GM12878 (cell line): ENCODE measurements at regions not wholly inside any gene's neighbourhood (a gene's known extent, or its start where the extent isn't known, plus 50 kb on each side); places are given as distances from the start of the nearest gene placed in this dataset.

Experiments used
- ATAC-seq: fragments of 200-7000 bp; cut with Tn5 transposase; 3 replicates; pipeline ENCODE4 v1.9.1; 2020; ENCODE audit warnings: mild to moderate bottlenecking, moderate library complexity
- BruUV-seq: library from RNA; stranded (reverse); fragments of 400-500 nt; replicated peaks from 2 replicates; lab custom pipeline; 2021; lab: Mats Ljungman, UMichigan
- CTCF ChIA-PET: fragments of 300-600 bp; sonication (Branson Sonifier 250); formaldehyde crosslinking; extraction: SDS; loops from one replicate; lab custom pipeline; 2021; ENCODE audit warnings: inconsistent platforms; lab: Yijun Ruan, JAX
- POLR2A ChIA-PET: fragments of 350-600 bp; formaldehyde crosslinking; extraction: SDS; loops from one replicate; lab custom pipeline; 2021; ENCODE audit warnings: inconsistent platforms; lab: Charles Lee
- RAD21 ChIA-PET: fragments of 300-600 bp; sonication (Branson Sonifier 250); formaldehyde crosslinking; loops from one replicate; lab custom pipeline; 2023; ENCODE audit warnings: antibody characterized with exemption; ENCODE audit not compliant: unreplicated experiment; lab: Charles Lee
- SMC1A ChIA-PET: fragments of 300-600 bp; sonication (Branson Sonifier 250); formaldehyde crosslinking; loops from one replicate; lab custom pipeline; 2023; ENCODE audit not compliant: unreplicated experiment, uncharacterized antibody; lab: Charles Lee
- DNase-seq: peaks from one replicate; pipeline ENCODE4 v3.0.0-alpha.2; 2011; ENCODE audit warnings: low read depth, low spot score
- FAIRE-seq: peaks from 3 replicates; lab custom pipeline; 2011; peaks lifted over from hg19 to GRCh38; lab: Jason Lieb, UNC
- H2AFZ ChIP-seq: 2 replicates; pipeline ENCODE4 v1.6.0; 2011; ENCODE audit warnings: low read depth, low read length, control low read depth; ENCODE audit not compliant: control insufficient read depth
- H3K27ac ChIP-seq: 2 replicates; pipeline ENCODE4 v1.5.1; 2011; ENCODE audit warnings: control low read depth; ENCODE audit not compliant: control insufficient read depth, insufficient read depth
- H3K27me3 ChIP-seq, 2 experiments: replicated peaks in 1 of 2; 2 replicates each; pipeline versions ENCODE4 v1.6.0 to v1.6.1; 2011; ENCODE audit warnings: low read length in 1 of 2; ENCODE audit not compliant: control insufficient read depth in 2 of 2, insufficient read depth in 2 of 2
- H3K36me3 ChIP-seq, 2 experiments: 2 replicates each; pipeline ENCODE4 v1.5.1; 2011; ENCODE audit warnings: low read length in 1 of 2; ENCODE audit not compliant: control insufficient read depth in 2 of 2, insufficient read depth in 2 of 2
- H3K4me1 ChIP-seq: 2 replicates; pipeline ENCODE4 v1.6.1; 2011; ENCODE audit warnings: mild to moderate bottlenecking, low read length, moderate library complexity, mixed read lengths; ENCODE audit not compliant: control insufficient read depth, insufficient read depth
- H3K4me2 ChIP-seq: 2 replicates; pipeline ENCODE4 v1.6.0; 2011; ENCODE audit warnings: control low read depth; ENCODE audit not compliant: control insufficient read depth, insufficient read depth
- H3K4me3 ChIP-seq: fragments of 200-600 bp; sonication (generic); 2 replicates; pipeline ENCODE4 v1.5.1; 2016
- H3K79me2 ChIP-seq: 2 replicates; pipeline ENCODE4 v1.6.0; 2011; ENCODE audit warnings: low read length; ENCODE audit not compliant: control insufficient read depth, insufficient read depth
- H3K9ac ChIP-seq: 2 replicates; pipeline ENCODE4 v1.8.0; 2011; ENCODE audit warnings: low read length, control low read depth, mixed read lengths; ENCODE audit not compliant: control insufficient read depth, insufficient read depth
- H3K9me3 ChIP-seq: replicated peaks from 3 replicates; pipeline ENCODE4 v1.5.1; 2011; ENCODE audit warnings: mild to moderate bottlenecking, low read length; ENCODE audit not compliant: control insufficient read depth, insufficient read depth
- H4K20me1 ChIP-seq: 2 replicates; pipeline ENCODE4 v1.6.0; 2011; ENCODE audit not compliant: control insufficient read depth, insufficient read depth
- CHD1 ChIP-seq: IDR thresholded peaks from 2 replicates; pipeline ENCODE4 v1.6.1; 2012; ENCODE audit warnings: low read depth, low read length, improper control_type of control experiment
- HDAC2 ChIP-seq: fragments of 200-600 bp; sonication (generic); IDR thresholded peaks from 2 replicates; pipeline ENCODE4 v1.6.1; 2017
- KLF5 ChIP-seq: fragments of 450-650 bp; IDR thresholded peaks from 2 replicates; pipeline ENCODE4 v1.6.1; 2014; ENCODE audit warnings: mild to moderate bottlenecking; ENCODE audit not compliant: partially characterized antibody
- MEF2A ChIP-seq: IDR thresholded peaks from 2 replicates; pipeline ENCODE4 v1.6.1; 2011; ENCODE audit warnings: low read depth, mild to moderate bottlenecking, low read length, moderate library complexity; ENCODE audit not compliant: insufficient read depth
- MXI1 ChIP-seq: fragments of 150-350 bp; IDR thresholded peaks from 2 replicates; pipeline ENCODE4 v1.6.1; 2011; ENCODE audit warnings: low read depth, mild to moderate bottlenecking, inconsistent platforms, low read length, improper control_type of control experiment
- NBN ChIP-seq: fragments of 450-650 bp; IDR thresholded peaks from 2 replicates; pipeline ENCODE4 v1.6.1; 2016
- NFYA ChIP-seq: IDR thresholded peaks from 2 replicates; pipeline ENCODE4 v1.6.1; 2011; ENCODE audit warnings: low read depth, mild to moderate bottlenecking, low read length, improper control_type of control experiment, borderline replicate concordance
- NFYB ChIP-seq: IDR thresholded peaks from 2 replicates; pipeline ENCODE4 v1.6.1; 2011; ENCODE audit warnings: low read depth, mild to moderate bottlenecking, low read length, improper control_type of control experiment, moderate library complexity; ENCODE audit not compliant: insufficient read depth
- PAX8 ChIP-seq: fragments of 450-650 bp; IDR thresholded peaks from 2 replicates; pipeline ENCODE4 v1.6.1; 2017; ENCODE audit warnings: mild to moderate bottlenecking, moderate library complexity
- SIN3A ChIP-seq: IDR thresholded peaks from 2 replicates; pipeline ENCODE4 v1.6.1; 2012; ENCODE audit warnings: low read depth, low read length, improper control_type of control experiment
- SRF ChIP-seq, 2 experiments: IDR thresholded peaks; 2 replicates each; pipeline ENCODE4 v1.6.1; 2011; ENCODE audit warnings: low read depth in 2 of 2, low read length in 2 of 2, mild to moderate bottlenecking in 1 of 2, moderate library complexity in 1 of 2
- STAT1 ChIP-seq: fragments of 450-650 bp; conservative IDR thresholded peaks from 2 replicates; pipeline ENCODE4 v1.6.1; 2014; ENCODE audit warnings: antibody characterized with exemption, mild to moderate bottlenecking
- TARDBP ChIP-seq: IDR thresholded peaks from 2 replicates; pipeline ENCODE4 v1.6.1; 2016; ENCODE audit warnings: borderline replicate concordance
- WGBS: methylation state at CpG from one replicate; pipeline ENCODE4 v1.1.6; 2016; ENCODE audit warnings: low lambda C conversion rate; ENCODE audit not compliant: insufficient replicate concordance, insufficient coverage; ENCODE audit errors: missing lambda C conversion rate; 5-methylcytosine and 5-hydroxymethylcytosine counted together
- in situ Hi-C: fragments of 300-500 bp; cut with MboI; formaldehyde crosslinking; loops from 9 replicates; pipeline ENCODE4 v1.14.3; 2018; ENCODE audit warnings: mixed read lengths
- intact Hi-C: fragments of 100-400 bp; cut with micrococcal nuclease; formaldehyde crosslinking; loops from one replicate; pipeline ENCODE4 v1.14.2; 2022; ENCODE audit not compliant: unreplicated experiment
- TF ChIP-seq, protein P1 (sequence below): fragments of 450-650 bp; IDR thresholded peaks from 2 replicates; pipeline ENCODE4 v1.6.1; 2017; ENCODE audit warnings: borderline replicate concordance
- TF ChIP-seq, protein P2 (sequence below): fragments of 450-650 bp; IDR thresholded peaks from 2 replicates; pipeline ENCODE4 v1.6.1; 2018; ENCODE audit warnings: borderline replicate concordance, mild to moderate bottlenecking; ENCODE audit not compliant: partially characterized antibody
- TF ChIP-seq, protein P3 (sequence below): IDR thresholded peaks from 2 replicates; pipeline ENCODE4 v1.6.1; 2011; ENCODE audit warnings: low read depth, mild to moderate bottlenecking, low read length, moderate library complexity, borderline replicate concordance; ENCODE audit errors: extremely low read depth

DNA sequence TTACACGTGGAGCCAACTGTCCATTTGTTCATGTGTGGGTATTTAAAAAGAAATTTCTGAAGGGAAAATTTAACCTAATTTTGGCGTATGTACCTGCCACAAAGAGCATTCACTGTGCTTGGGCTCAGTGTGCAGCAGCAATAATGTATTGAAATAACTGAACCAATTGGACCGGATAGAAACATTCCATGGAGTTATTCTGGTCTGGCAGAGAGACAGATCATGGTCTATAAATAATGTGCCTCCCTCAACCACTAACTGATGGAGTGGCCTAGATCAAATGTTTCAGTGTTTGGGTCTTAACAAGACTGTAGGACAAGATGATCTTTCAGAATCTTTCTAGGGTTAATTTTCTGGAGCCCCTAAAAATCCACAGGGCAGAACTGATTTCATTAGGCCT, 469.7 kb downstream of the PRELID2 start:
- Histone ChIP-seq H3K4me2 (no peak overlapping the region), H3K9me3 (no peaks in the 10 kb centered on the region), H3K27me3 (no peaks in the 10 kb centered on the region; a peak in 1 of 4 replicates), H3K4me3 (no peak overlapping the region), H4K20me1 (no peaks in the 10 kb centered on the region), H3K9ac (no peak overlapping the region), H3K79me2 (no peaks in the 10 kb centered on the region), H3K27ac (no peak overlapping the region), H3K4me1 (no peaks in the 10 kb centered on the region), H3K36me3 (no peaks in the 10 kb centered on the region), H2AFZ (no peak overlapping the region)
- DNase-seq = no peak
- POLR2A ChIA-PET = no interaction called here
- BruUV-seq = no TSS peak
- TF ChIP-seq MXI1 (no peak), SRF (IDR thresholded peaks at IDR 0.05; ENCODE audit: low read depth in 2 of 2, low read length in 2 of 2) (no peak), HDAC2 (no peak), CHD1 (no peak), NFYA (no peak), KLF5 (no peak)
- TF ChIP-seq, protein P1, sequence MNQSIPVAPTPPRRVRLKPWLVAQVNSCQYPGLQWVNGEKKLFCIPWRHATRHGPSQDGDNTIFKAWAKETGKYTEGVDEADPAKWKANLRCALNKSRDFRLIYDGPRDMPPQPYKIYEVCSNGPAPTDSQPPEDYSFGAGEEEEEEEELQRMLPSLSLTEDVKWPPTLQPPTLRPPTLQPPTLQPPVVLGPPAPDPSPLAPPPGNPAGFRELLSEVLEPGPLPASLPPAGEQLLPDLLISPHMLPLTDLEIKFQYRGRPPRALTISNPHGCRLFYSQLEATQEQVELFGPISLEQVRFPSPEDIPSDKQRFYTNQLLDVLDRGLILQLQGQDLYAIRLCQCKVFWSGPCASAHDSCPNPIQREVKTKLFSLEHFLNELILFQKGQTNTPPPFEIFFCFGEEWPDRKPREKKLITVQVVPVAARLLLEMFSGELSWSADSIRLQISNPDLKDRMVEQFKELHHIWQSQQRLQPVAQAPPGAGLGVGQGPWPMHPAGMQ = no peak
- 20% methylated on average over 3 of the region's 3 CpGs for WGBS
- RAD21 ChIA-PET = no interaction called here
- intact Hi-C loops (no loop called here), in situ Hi-C loops (no loop called here)
- SMC1A ChIA-PET = interaction anchor here (0.8 kb wide), 1 partner anchor 11 kb away, joined by 3 read pairs; no protein-coding TSS in a partner anchor
- CTCF ChIA-PET = no interaction called here
- FAIRE-seq = no peak
- no peak for ATAC-seq

DNA sequence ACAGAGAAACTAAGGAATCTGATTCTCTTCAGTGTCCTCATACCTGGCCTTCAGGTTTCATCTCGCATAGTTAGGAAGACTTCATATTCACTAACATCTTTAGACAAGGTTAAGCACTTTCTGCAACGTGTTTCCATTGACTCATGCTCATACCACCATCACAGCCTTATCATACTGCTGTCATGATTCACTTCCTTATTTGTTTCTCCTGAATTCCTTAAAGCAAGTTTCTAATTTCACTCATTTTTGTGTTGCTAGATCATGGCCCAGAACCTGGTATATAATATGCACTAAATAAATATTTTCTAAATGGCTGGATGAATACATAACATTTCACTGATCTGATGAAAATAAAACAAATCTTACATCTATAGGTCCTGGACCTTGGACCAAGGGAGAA, 472.9 kb downstream of the PRELID2 start:
- no peak for DNase-seq
- FAIRE-seq = no peak
- ChIA-PET SMC1A (no interaction called here), RAD21 (no interaction called here), POLR2A (no interaction called here), CTCF (no interaction called here)
- Histone ChIP-seq H3K9ac (no peak overlapping the region), H2AFZ (no peak overlapping the region), H3K79me2 (no peaks in the 10 kb centered on the region), H3K9me3 (no peaks in the 10 kb centered on the region), H3K36me3 (no peaks in the 10 kb centered on the region), H4K20me1 (no peaks in the 10 kb centered on the region), H3K27ac (no peak overlapping the region), H3K4me3 (no peak overlapping the region), H3K4me1 (no peaks in the 10 kb centered on the region), H3K27me3 (no peaks in the 10 kb centered on the region; a peak in 1 of 4 replicates), H3K4me2 (no peak overlapping the region)
- WGBS = 0% methylated on average over 2 of the region's 2 CpGs
- no TSS peak for BruUV-seq
- in situ Hi-C loops = no loop called here
- intact Hi-C loops = no loop called here
- no peak for ATAC-seq
- TF ChIP-seq PAX8 = no peak
- TF ChIP-seq MEF2A = no peak
- TF ChIP-seq KLF5 = no peak
- TF ChIP-seq NFYB = no peak
- TF ChIP-seq STAT1 = no peak
- TF ChIP-seq NBN = no peak
- TF ChIP-seq, protein P2, sequence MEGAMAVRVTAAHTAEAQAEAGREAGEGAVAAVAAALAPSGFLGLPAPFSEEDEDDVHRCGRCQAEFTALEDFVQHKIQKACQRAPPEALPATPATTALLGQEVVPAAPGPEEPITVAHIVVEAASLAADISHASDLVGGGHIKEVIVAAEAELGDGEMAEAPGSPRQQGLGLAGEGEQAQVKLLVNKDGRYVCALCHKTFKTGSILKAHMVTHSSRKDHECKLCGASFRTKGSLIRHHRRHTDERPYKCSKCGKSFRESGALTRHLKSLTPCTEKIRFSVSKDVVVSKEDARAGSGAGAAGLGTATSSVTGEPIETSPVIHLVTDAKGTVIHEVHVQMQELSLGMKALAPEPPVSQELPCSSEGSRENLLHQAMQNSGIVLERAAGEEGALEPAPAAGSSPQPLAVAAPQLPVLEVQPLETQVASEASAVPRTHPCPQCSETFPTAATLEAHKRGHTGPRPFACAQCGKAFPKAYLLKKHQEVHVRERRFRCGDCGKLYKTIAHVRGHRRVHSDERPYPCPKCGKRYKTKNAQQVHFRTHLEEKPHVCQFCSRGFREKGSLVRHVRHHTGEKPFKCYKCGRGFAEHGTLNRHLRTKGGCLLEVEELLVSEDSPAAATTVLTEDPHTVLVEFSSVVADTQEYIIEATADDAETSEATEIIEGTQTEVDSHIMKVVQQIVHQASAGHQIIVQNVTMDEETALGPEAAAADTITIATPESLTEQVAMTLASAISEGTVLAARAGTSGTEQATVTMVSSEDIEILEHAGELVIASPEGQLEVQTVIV = no peak
- TF ChIP-seq CHD1 = no peak
- no peak for TF ChIP-seq SIN3A
- no peak for TF ChIP-seq TARDBP
- TF ChIP-seq, protein P3, sequence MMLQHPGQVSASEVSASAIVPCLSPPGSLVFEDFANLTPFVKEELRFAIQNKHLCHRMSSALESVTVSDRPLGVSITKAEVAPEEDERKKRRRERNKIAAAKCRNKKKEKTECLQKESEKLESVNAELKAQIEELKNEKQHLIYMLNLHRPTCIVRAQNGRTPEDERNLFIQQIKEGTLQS = no peak
